ENCODE measurements at regions not wholly inside any gene's neighbourhood (a gene's known extent, or its start where the extent isn't known, plus 50 kb on each side); places are given as distances from the start of the nearest gene placed in this dataset.
"Not testable (repeated sequence)": the region's sequence is repeated elsewhere in the genome, so short reads cannot be mapped to it uniquely, and the experiment has no call there.

- TF ChIP-seq CTCF, EP300 (IDR thresholded peaks at IDR 0.05): not testable (repeated sequence)
Measured at GRCh38 chr9:31774021-31774420, 610.4 kb upstream of the ACO1 start.

Data from sigmoid colon (tissue), 4 donors.